Esophagus muscularis mucosa (tissue), 2 donors: ENCODE measurements at regions not wholly inside any gene's neighbourhood (a gene's known extent, or its start where the extent isn't known, plus 50 kb on each side); places are given as distances from the start of the nearest gene placed in this dataset.

Source experiments
- POLR2A ChIP-seq: fragments of 450-650 bp; IDR thresholded peaks from one replicate; pipeline ENCODE4 v1.6.1; 2017; ENCODE audit warnings: antibody characterized with exemption, moderate library complexity, mild to moderate bottlenecking, low read depth
- POLR2AphosphoS5 ChIP-seq, 2 donors: sonication (generic); formaldehyde crosslinking; IDR thresholded peaks; one replicate each; pipeline ENCODE4 v1.6.1; 2017; ENCODE audit warnings: antibody characterized with exemption in 2 of 2

GRCh38 chr16:5590416-5590815 lies 492.8 kb upstream of the EEF2KMT start:
- TF ChIP-seq POLR2A (no peak), POLR2AphosphoS5 (IDR thresholded peaks at IDR 0.05) (no peak)
